ENCODE measurements at regions not wholly inside any gene's neighbourhood (a gene's known extent, or its start where the extent isn't known, plus 50 kb on each side); places are given as distances from the start of the nearest gene placed in this dataset.
A peak's percentile ranks its signal among the peaks of the same experiment; 100 is the strongest.

DNA sequence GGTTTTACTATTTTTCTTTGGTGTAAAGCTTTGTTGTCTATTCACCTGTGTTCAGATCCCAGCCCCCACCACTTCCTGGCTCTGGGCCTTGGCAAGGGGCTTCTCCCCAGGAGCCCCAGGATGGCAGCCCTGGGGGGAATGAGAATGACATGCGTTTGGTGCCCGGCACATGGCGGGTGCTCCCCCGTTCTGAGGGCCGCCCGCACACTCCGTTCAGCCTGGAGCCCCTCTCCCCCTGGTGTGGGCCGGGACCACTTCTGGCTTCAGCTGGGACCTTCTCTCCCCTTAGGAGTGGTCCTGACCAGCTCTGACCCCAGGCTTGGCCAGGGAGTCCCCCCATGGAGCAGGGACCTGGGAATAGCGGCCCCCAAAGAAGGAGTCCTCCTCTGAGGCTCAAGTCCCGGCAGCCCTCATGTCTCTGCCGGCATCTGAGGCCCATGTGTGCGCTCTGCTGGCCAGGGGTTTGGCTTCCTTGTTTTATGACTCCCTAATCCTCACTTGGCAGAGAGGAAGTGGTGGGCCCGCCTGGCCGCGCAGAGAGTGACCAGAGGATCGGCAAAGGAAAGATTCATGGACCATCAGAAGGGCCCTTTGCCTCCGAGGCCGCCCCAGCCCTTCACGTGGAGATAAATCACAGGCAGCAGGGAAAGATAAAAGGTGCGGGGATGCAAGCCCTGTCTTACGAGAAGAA, 57.0 kb upstream of the LMX1B start:
- H3K4me3 ChIP-seq (ENCODE audit: low read length), result no peak overlapping the region
- H3F3A ChIP-seq (ENCODE audit: control insufficient read depth, insufficient read depth), result no peaks in the 10 kb centered on the region
- no peaks in the 10 kb centered on the region for H3K36me3 ChIP-seq (ENCODE audit: control insufficient read depth, low read length)
- no peaks in the 10 kb centered on the region for H3K9me2 ChIP-seq (replicated peaks; ENCODE audit: control insufficient read depth, low read length)
- TF ChIP-seq EZH2phosphoT487 (IDR thresholded peaks at IDR 0.05; ENCODE audit: borderline replicate concordance, low read length), result no peak
- TF ChIP-seq, protein P1, sequence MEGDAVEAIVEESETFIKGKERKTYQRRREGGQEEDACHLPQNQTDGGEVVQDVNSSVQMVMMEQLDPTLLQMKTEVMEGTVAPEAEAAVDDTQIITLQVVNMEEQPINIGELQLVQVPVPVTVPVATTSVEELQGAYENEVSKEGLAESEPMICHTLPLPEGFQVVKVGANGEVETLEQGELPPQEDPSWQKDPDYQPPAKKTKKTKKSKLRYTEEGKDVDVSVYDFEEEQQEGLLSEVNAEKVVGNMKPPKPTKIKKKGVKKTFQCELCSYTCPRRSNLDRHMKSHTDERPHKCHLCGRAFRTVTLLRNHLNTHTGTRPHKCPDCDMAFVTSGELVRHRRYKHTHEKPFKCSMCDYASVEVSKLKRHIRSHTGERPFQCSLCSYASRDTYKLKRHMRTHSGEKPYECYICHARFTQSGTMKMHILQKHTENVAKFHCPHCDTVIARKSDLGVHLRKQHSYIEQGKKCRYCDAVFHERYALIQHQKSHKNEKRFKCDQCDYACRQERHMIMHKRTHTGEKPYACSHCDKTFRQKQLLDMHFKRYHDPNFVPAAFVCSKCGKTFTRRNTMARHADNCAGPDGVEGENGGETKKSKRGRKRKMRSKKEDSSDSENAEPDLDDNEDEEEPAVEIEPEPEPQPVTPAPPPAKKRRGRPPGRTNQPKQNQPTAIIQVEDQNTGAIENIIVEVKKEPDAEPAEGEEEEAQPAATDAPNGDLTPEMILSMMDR (IDR thresholded peaks at IDR 0.05; ENCODE audit: low read depth, low read length, poor library complexity, severe bottlenecking), result no peak
- no peak overlapping the region for H3K4me2 ChIP-seq (ENCODE audit: low read length)
- no peak overlapping the region for H3K27ac ChIP-seq (ENCODE audit: low read depth, low read length)
- H3K27me3 ChIP-seq (ENCODE audit: control insufficient read depth, low read length), result peaks cover 33% of the 10 kb centered on the region
- no peaks in the 10 kb centered on the region for H3K79me2 ChIP-seq (ENCODE audit: control insufficient read depth, low read length)
- H4K20me1 ChIP-seq (ENCODE audit: control insufficient read depth, insufficient read depth, low read depth, low read length), result no peaks in the 10 kb centered on the region
- no peaks in the 10 kb centered on the region for H3K9me3 ChIP-seq (ENCODE audit: control insufficient read depth, insufficient read depth, low read length)
- peaks cover 12% of the 10 kb centered on the region for H3K4me1 ChIP-seq (ENCODE audit: control insufficient read depth, low read length)

GRCh38 chr9:126558051-126558665, 55.6 kb upstream of the LMX1B start:
- Histone ChIP-seq H3K9me3 (ENCODE audit: control insufficient read depth, insufficient read depth, low read length) (no peaks in the 10 kb centered on the region), H3F3A (ENCODE audit: control insufficient read depth, insufficient read depth) (no peaks in the 10 kb centered on the region), H3K4me2 (ENCODE audit: low read length) (no peak overlapping the region), H3K36me3 (ENCODE audit: control insufficient read depth, low read length) (no peaks in the 10 kb centered on the region), H3K9me2 (replicated peaks; ENCODE audit: control insufficient read depth, low read length) (no peaks in the 10 kb centered on the region), H3K4me3 (ENCODE audit: low read length) (no peak overlapping the region), H3K27ac (ENCODE audit: low read depth, low read length) (no peak overlapping the region), H3K27me3 (ENCODE audit: control insufficient read depth, low read length) (peaks cover 42% of the 10 kb centered on the region), H3K4me1 (ENCODE audit: control insufficient read depth, low read length) (peaks cover 12% of the 10 kb centered on the region), H4K20me1 (ENCODE audit: control insufficient read depth, insufficient read depth, low read depth, low read length) (no peaks in the 10 kb centered on the region), H3K79me2 (ENCODE audit: control insufficient read depth, low read length) (no peaks in the 10 kb centered on the region)
- TF ChIP-seq EZH2phosphoT487 (IDR thresholded peaks at IDR 0.05; ENCODE audit: borderline replicate concordance, low read length), result no peak
- TF ChIP-seq, protein P1 (IDR thresholded peaks at IDR 0.05; ENCODE audit: low read depth, low read length, poor library complexity, severe bottlenecking), result peak; percentile 89

GRCh38 chr9:126559296-126559695, 54.4 kb upstream of the LMX1B start:
- Histone ChIP-seq H3K9me3 (ENCODE audit: control insufficient read depth, insufficient read depth, low read length) (no peaks in the 10 kb centered on the region), H3K9me2 (replicated peaks; ENCODE audit: control insufficient read depth, low read length) (no peaks in the 10 kb centered on the region), H3K27me3 (ENCODE audit: control insufficient read depth, low read length) (peaks cover 50% of the 10 kb centered on the region), H3K79me2 (ENCODE audit: control insufficient read depth, low read length) (no peaks in the 10 kb centered on the region), H3K4me2 (ENCODE audit: low read length) (no peak overlapping the region), H4K20me1 (ENCODE audit: control insufficient read depth, insufficient read depth, low read depth, low read length) (no peaks in the 10 kb centered on the region), H3K27ac (ENCODE audit: low read depth, low read length) (no peak overlapping the region), H3K4me1 (ENCODE audit: control insufficient read depth, low read length) (peaks cover 12% of the 10 kb centered on the region), H3K36me3 (ENCODE audit: control insufficient read depth, low read length) (no peaks in the 10 kb centered on the region), H3K4me3 (ENCODE audit: low read length) (no peak overlapping the region), H3F3A (ENCODE audit: control insufficient read depth, insufficient read depth) (no peaks in the 10 kb centered on the region)
- no peak for TF ChIP-seq EZH2phosphoT487 (IDR thresholded peaks at IDR 0.05; ENCODE audit: borderline replicate concordance, low read length)
- TF ChIP-seq, protein P1 (IDR thresholded peaks at IDR 0.05; ENCODE audit: low read depth, low read length, poor library complexity, severe bottlenecking), result no peak

Measured in DOHH2 (cell line).